HL-60 (cell line): ENCODE measurements at regions not wholly inside any gene's neighbourhood (a gene's known extent, or its start where the extent isn't known, plus 50 kb on each side); places are given as distances from the start of the nearest gene placed in this dataset.

Experiments
- DNase-seq, 2 experiments: peaks; one replicate each; pipeline ENCODE4 v3.0.0-alpha.2; 2010 to 2020; ENCODE audit warnings: low read depth in 1 of 2, low spot score in 1 of 2
- H3K27ac ChIP-seq: fragments of 250-450 bp; sonication (Bioruptor Pico); replicated peaks from 2 replicates; pipeline ENCODE4 v1.5.1; 2020; ENCODE audit warnings: mild to moderate bottlenecking, moderate library complexity
- H3K27me3 ChIP-seq: fragments of 250-450 bp; sonication (Bioruptor Pico); 2 replicates; pipeline ENCODE4 v1.5.1; 2021; ENCODE audit warnings: mild to moderate bottlenecking, moderate library complexity; ENCODE audit not compliant: insufficient read depth, poor library complexity, severe bottlenecking
- H3K4me3 ChIP-seq: replicated peaks from 2 replicates; pipeline ENCODE4 v1.5.1; 2011; ENCODE audit warnings: mild to moderate bottlenecking, control low read depth, low read length; ENCODE audit not compliant: insufficient read depth
- GABPA ChIP-seq: IDR thresholded peaks from 2 replicates; pipeline ENCODE4 v1.6.1; 2012; ENCODE audit warnings: low read depth
- POLR2AphosphoS5 ChIP-seq: IDR thresholded peaks from 2 replicates; pipeline ENCODE4 v1.6.1; 2012; ENCODE audit warnings: low read depth
- SPI1 ChIP-seq: IDR thresholded peaks from 2 replicates; pipeline ENCODE4 v1.6.1; 2012; ENCODE audit warnings: low read depth, mild to moderate bottlenecking, borderline replicate concordance
- TF ChIP-seq, protein P1 (sequence below): IDR thresholded peaks from 2 replicates; pipeline ENCODE4 v1.6.1; 2012; ENCODE audit warnings: low read depth; ENCODE audit not compliant: insufficient replicate concordance
- TF ChIP-seq, protein P2 (sequence below): IDR thresholded peaks from one replicate; pipeline ENCODE4 v1.5.1; 2011; ENCODE audit warnings: low read length, control low read depth, inconsistent platforms; ENCODE audit not compliant: insufficient read depth

DNA sequence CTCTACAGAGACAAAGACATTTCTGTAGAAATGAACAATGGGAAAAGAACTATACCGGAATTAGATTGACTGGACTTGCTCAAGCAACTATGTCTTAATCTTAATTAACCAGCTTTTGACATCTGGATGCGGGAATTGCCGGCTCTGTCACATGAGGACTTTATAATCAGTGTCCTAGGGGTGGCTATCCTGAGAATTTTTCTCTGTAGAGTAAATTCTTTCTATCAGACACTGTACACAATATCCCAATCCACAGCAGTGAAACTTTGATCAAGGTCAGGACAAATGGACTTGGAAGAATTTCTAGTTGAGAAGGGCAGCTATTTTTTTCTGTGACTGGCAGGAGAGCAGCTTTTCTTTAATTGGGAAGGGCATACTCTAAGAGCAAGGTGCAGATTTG, 322.1 kb downstream of the HRH4 start:
- Histone ChIP-seq H3K4me3 (no peak overlapping the region), H3K27ac (no peak overlapping the region), H3K27me3 (peaks cover 3% of the 10 kb centered on the region)
- TF ChIP-seq SPI1 (no peak), GABPA (no peak), POLR2AphosphoS5 (no peak)
- TF ChIP-seq, protein P1, sequence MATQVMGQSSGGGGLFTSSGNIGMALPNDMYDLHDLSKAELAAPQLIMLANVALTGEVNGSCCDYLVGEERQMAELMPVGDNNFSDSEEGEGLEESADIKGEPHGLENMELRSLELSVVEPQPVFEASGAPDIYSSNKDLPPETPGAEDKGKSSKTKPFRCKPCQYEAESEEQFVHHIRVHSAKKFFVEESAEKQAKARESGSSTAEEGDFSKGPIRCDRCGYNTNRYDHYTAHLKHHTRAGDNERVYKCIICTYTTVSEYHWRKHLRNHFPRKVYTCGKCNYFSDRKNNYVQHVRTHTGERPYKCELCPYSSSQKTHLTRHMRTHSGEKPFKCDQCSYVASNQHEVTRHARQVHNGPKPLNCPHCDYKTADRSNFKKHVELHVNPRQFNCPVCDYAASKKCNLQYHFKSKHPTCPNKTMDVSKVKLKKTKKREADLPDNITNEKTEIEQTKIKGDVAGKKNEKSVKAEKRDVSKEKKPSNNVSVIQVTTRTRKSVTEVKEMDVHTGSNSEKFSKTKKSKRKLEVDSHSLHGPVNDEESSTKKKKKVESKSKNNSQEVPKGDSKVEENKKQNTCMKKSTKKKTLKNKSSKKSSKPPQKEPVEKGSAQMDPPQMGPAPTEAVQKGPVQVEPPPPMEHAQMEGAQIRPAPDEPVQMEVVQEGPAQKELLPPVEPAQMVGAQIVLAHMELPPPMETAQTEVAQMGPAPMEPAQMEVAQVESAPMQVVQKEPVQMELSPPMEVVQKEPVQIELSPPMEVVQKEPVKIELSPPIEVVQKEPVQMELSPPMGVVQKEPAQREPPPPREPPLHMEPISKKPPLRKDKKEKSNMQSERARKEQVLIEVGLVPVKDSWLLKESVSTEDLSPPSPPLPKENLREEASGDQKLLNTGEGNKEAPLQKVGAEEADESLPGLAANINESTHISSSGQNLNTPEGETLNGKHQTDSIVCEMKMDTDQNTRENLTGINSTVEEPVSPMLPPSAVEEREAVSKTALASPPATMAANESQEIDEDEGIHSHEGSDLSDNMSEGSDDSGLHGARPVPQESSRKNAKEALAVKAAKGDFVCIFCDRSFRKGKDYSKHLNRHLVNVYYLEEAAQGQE = no peak
- TF ChIP-seq, protein P2, sequence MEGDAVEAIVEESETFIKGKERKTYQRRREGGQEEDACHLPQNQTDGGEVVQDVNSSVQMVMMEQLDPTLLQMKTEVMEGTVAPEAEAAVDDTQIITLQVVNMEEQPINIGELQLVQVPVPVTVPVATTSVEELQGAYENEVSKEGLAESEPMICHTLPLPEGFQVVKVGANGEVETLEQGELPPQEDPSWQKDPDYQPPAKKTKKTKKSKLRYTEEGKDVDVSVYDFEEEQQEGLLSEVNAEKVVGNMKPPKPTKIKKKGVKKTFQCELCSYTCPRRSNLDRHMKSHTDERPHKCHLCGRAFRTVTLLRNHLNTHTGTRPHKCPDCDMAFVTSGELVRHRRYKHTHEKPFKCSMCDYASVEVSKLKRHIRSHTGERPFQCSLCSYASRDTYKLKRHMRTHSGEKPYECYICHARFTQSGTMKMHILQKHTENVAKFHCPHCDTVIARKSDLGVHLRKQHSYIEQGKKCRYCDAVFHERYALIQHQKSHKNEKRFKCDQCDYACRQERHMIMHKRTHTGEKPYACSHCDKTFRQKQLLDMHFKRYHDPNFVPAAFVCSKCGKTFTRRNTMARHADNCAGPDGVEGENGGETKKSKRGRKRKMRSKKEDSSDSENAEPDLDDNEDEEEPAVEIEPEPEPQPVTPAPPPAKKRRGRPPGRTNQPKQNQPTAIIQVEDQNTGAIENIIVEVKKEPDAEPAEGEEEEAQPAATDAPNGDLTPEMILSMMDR = no peak
- DNase-seq = no peak

DNA sequence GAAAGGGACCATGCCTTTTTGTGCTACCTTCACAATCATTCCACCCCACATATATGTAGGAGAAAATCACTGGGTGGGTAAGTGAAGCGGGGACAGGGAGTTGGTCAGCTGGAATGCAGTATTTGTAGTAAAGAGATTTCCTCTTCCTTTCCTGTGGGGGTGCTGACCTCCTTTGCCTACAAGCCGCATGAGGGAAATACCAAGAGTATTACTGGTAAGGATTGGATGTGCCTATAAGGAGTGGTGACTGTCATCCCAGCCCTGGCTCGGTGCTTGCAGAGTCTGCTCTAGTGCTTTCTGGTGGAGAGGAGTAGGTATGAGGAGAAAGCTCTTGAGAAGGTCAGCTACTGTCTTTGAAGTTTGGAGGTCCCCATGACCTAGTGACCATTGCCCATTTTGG, 324.6 kb downstream of the HRH4 start:
- H3K27ac ChIP-seq = no peak overlapping the region
- H3K4me3 ChIP-seq = no peak overlapping the region
- peaks cover 3% of the 10 kb centered on the region for H3K27me3 ChIP-seq
- TF ChIP-seq, protein P1 = no peak
- TF ChIP-seq GABPA (no peak), POLR2AphosphoS5 (no peak), SPI1 (no peak)
- no peak for DNase-seq

DNA sequence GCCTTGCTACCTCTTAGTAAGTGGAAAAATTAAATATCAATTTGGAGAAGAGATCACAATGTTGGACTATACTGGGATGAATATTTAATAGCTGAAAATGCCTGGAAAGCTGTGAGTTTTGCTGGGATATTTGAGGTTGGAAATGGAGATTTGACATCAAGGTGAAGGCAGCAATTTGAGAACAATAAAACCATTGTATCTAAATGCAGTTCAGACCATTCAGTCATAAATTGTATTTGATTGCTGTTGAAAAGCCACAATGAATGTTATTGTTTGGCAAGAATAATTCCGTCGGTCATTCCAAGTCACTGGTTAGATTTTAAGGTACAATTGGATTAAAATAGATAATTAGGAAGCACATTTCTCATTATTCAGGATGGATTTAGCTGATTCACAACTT, 325.6 kb downstream of the HRH4 start:
- no peak for DNase-seq
- peaks cover 3% of the 10 kb centered on the region for H3K27me3 ChIP-seq
- H3K4me3 ChIP-seq = no peak overlapping the region
- no peak overlapping the region for H3K27ac ChIP-seq
- TF ChIP-seq SPI1 = no peak
- TF ChIP-seq, protein P1 = no peak
- no peak for TF ChIP-seq POLR2AphosphoS5
- no peak for TF ChIP-seq GABPA
- TF ChIP-seq, protein P2 = no peak

DNA sequence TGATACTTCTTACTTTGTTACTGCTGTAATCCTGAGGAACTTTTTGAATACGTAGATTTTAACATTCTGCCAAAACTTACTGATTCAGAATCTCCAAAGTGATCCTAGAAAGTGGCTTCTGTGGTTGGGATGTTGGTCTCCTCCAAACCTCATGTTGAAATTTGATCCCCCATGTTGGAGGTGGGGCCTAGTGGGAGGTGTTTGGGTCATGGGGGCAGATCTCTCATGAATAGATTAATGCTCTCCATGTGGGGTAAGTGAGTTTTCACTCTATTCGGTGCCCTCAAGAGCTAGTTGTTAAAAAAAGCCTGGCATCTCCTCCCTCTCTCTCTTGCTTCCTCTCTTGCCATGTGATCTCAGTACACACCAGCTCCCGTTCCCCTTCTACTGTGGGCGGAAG, 329.9 kb downstream of the HRH4 start:
- H3K27ac ChIP-seq = no peak overlapping the region
- DNase-seq = no peak
- TF ChIP-seq, protein P1 = no peak
- TF ChIP-seq POLR2AphosphoS5 = no peak
- no peak for TF ChIP-seq GABPA
- no peak; the same call in 1 of the 2 replicates for TF ChIP-seq SPI1
- TF ChIP-seq, protein P2 = no peak

More for the DNA sequence above, 329.9 kb downstream of the HRH4 start:
- Histone ChIP-seq H3K4me3 (no peak overlapping the region), H3K27me3 (no peaks in the 10 kb centered on the region)
